GM23248 (cell line): ENCODE measurements at regions not wholly inside any gene's neighbourhood (a gene's known extent, or its start where the extent isn't known, plus 50 kb on each side); places are given as distances from the start of the nearest gene placed in this dataset.
A peak's percentile ranks its signal among the peaks of the same experiment; 100 is the strongest.

ENCODE experiments used
- DNase-seq: peaks from one replicate; pipeline ENCODE4 v3.0.0-alpha.2; 2015
- H2AFZ ChIP-seq: fragments of 200-600 bp; sonication (generic); 2 replicates; pipeline ENCODE4 v1.6.1; 2016; ENCODE audit warnings: antibody characterized with exemption
- H3F3A ChIP-seq: fragments of 200-600 bp; sonication (generic); 2 replicates; pipeline ENCODE4 v1.6.1; 2016; ENCODE audit warnings: mild to moderate bottlenecking, antibody characterized with exemption, mixed run types; ENCODE audit not compliant: insufficient read depth
- H3K27ac ChIP-seq: fragments of 200-600 bp; sonication (generic); 2 replicates; pipeline ENCODE4 v1.5.1; 2016; ENCODE audit warnings: mild to moderate bottlenecking
- H3K27me3 ChIP-seq: fragments of 200-600 bp; sonication (generic); replicated peaks from 2 replicates; pipeline ENCODE4 v1.6.1; 2016; ENCODE audit warnings: mild to moderate bottlenecking; ENCODE audit not compliant: insufficient read depth
- H3K36me3 ChIP-seq: fragments of 200-600 bp; sonication (generic); 2 replicates; pipeline ENCODE4 v1.6.1; 2016; ENCODE audit warnings: low read depth, mild to moderate bottlenecking
- H3K4me1 ChIP-seq: fragments of 200-600 bp; sonication (generic); 2 replicates; pipeline ENCODE4 v1.6.1; 2016; ENCODE audit warnings: mild to moderate bottlenecking; ENCODE audit not compliant: insufficient read depth
- H3K4me2 ChIP-seq: fragments of 200-600 bp; sonication (generic); one replicate; pipeline ENCODE4 v1.6.1; 2016; ENCODE audit warnings: mild to moderate bottlenecking; ENCODE audit not compliant: unreplicated experiment
- H3K4me3 ChIP-seq: fragments of 200-600 bp; sonication (generic); 2 replicates; pipeline ENCODE4 v1.5.1; 2016; ENCODE audit warnings: mild to moderate bottlenecking
- H3K79me2 ChIP-seq: fragments of 200-600 bp; sonication (generic); 2 replicates; pipeline ENCODE4 v1.6.1; 2016; ENCODE audit warnings: mild to moderate bottlenecking; ENCODE audit not compliant: insufficient read depth
- H3K9ac ChIP-seq: fragments of 200-600 bp; sonication (generic); 2 replicates; pipeline ENCODE4 v1.6.1; 2016; ENCODE audit warnings: mild to moderate bottlenecking
- H3K9me2 ChIP-seq: fragments of 200-600 bp; sonication (generic); 2 replicates; pipeline ENCODE4 v1.6.1; 2016; ENCODE audit warnings: mixed run types, mild to moderate bottlenecking, moderate library complexity; ENCODE audit not compliant: insufficient read depth
- H3K9me3 ChIP-seq: fragments of 200-600 bp; sonication (generic); one replicate; pipeline ENCODE4 v1.6.1; 2017; ENCODE audit warnings: low read depth
- H4K20me1 ChIP-seq: fragments of 200-600 bp; sonication (generic); 2 replicates; pipeline ENCODE4 v1.6.0; 2016; ENCODE audit not compliant: insufficient read depth
- EZH2 ChIP-seq: fragments of 200-600 bp; sonication (generic); IDR thresholded peaks from 2 replicates; pipeline ENCODE4 v1.6.1; 2018; ENCODE audit warnings: antibody characterized with exemption, mild to moderate bottlenecking; ENCODE audit not compliant: insufficient read depth, poor library complexity, severe bottlenecking
- EZH2phosphoT487 ChIP-seq: fragments of 200-600 bp; sonication (generic); IDR thresholded peaks from 2 replicates; pipeline ENCODE4 v1.6.1; 2018; ENCODE audit warnings: antibody characterized with exemption, moderate library complexity, mild to moderate bottlenecking, low read depth; ENCODE audit not compliant: insufficient read depth
- WGBS, 2 experiments: methylation state at CpG; one replicate each; pipeline ENCODE4 v1.1.6; 2015 to 2017; ENCODE audit warnings: low lambda C conversion rate in 2 of 2, low coverage in 1 of 2; ENCODE audit errors: missing lambda C conversion rate in 2 of 2; 5-methylcytosine and 5-hydroxymethylcytosine counted together
- in situ Hi-C: fragments of 300-500 bp; cut with MboI; formaldehyde crosslinking; loops from 2 replicates; pipeline ENCODE4 v1.15.0; 2020

DNA sequence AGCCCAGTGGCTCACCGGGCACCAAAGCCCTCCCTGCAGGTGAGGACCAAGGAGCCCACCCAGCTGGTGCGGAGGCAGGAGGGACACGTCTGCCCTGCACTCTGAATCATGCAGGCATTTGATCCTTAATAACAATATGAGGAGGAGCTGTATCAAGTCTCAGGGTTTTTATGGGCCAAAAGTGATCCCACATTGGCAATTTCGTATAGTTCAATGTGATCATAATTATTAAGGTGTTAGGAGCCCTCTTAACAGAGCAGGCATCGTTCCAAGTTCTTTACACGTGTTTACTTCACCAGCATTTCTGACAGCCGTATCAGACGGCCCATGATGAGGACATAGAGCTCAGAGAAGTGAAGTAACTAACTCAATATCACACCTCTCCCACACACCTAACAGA is 91.9 kb upstream of the PRR5 start:
- no peaks in the 10 kb centered on the region for H3K36me3 ChIP-seq
- H3K79me2 ChIP-seq = no peaks in the 10 kb centered on the region
- no peaks in the 10 kb centered on the region for H3K9me3 ChIP-seq
- H2AFZ ChIP-seq = no peak overlapping the region
- TF ChIP-seq EZH2 (no peak), EZH2phosphoT487 (no peak)
- H4K20me1 ChIP-seq = no peaks in the 10 kb centered on the region
- H3K4me1 ChIP-seq = no peaks in the 10 kb centered on the region
- H3K9ac ChIP-seq = no peak overlapping the region
- H3K4me3 ChIP-seq = no peak overlapping the region
- no peaks in the 10 kb centered on the region for H3F3A ChIP-seq
- in situ Hi-C loops = no loop called here
- no peak for DNase-seq
- H3K27me3 ChIP-seq = peaks cover 8% of the 10 kb centered on the region; the same call in 1 of the 2 replicates
- H3K9me2 ChIP-seq = no peaks in the 10 kb centered on the region
- 79 to 81% methylated on average over 8 of the region's 8 CpGs for WGBS, 2 experiments
- H3K27ac ChIP-seq = no peak overlapping the region
- H3K4me2 ChIP-seq = no peak overlapping the region

DNA sequence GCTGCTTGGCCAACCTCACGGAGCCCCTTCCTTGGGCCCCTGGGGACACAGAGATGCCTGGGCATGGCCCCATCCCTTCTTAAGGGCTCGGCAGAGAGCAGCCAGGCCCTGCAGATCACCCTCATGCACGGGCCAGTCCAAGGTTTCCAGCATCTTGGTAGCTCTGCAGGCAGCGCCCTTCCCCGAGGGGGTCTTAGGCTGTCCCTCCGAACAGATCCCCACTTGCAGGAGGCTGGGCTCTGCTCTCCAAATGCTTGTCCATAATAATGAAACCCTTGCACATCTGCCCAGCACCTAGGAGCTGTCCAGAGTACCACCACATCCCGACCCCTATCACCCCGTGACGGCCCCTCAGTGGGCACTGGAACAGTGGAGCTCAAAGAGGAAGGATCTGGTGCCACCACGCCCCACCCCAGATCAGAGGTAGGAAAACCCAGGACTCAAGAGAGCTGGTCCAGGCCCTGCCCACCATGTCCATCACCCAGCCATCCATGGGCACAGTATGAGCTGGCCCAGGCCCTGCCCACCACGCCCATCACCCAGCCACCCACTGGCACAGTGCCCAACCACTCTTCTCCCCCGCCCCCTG is 92.5 kb upstream of the PRR5 start:
- no peaks in the 10 kb centered on the region for H3K9me3 ChIP-seq
- in situ Hi-C loops = no loop called here
- WGBS, 2 experiments = 43 to 45% methylated on average over 8 to 11 of the region's 12 CpGs
- no peak overlapping the region for H3K4me3 ChIP-seq
- H3K27ac ChIP-seq = no peak overlapping the region
- no peaks in the 10 kb centered on the region for H3K4me1 ChIP-seq
- H3K27me3 ChIP-seq = peaks cover 8% of the 10 kb centered on the region; the same call in 1 of the 2 replicates
- H3K36me3 ChIP-seq = no peaks in the 10 kb centered on the region
- no peaks in the 10 kb centered on the region for H4K20me1 ChIP-seq
- H3K4me2 ChIP-seq = no peak overlapping the region
- TF ChIP-seq EZH2 = no peak
- no peak for TF ChIP-seq EZH2phosphoT487
- no peak for DNase-seq
- H3F3A ChIP-seq = no peaks in the 10 kb centered on the region
- H3K9ac ChIP-seq = no peak overlapping the region
- no peak overlapping the region for H2AFZ ChIP-seq
- no peaks in the 10 kb centered on the region for H3K9me2 ChIP-seq
- H3K79me2 ChIP-seq = no peaks in the 10 kb centered on the region

DNA sequence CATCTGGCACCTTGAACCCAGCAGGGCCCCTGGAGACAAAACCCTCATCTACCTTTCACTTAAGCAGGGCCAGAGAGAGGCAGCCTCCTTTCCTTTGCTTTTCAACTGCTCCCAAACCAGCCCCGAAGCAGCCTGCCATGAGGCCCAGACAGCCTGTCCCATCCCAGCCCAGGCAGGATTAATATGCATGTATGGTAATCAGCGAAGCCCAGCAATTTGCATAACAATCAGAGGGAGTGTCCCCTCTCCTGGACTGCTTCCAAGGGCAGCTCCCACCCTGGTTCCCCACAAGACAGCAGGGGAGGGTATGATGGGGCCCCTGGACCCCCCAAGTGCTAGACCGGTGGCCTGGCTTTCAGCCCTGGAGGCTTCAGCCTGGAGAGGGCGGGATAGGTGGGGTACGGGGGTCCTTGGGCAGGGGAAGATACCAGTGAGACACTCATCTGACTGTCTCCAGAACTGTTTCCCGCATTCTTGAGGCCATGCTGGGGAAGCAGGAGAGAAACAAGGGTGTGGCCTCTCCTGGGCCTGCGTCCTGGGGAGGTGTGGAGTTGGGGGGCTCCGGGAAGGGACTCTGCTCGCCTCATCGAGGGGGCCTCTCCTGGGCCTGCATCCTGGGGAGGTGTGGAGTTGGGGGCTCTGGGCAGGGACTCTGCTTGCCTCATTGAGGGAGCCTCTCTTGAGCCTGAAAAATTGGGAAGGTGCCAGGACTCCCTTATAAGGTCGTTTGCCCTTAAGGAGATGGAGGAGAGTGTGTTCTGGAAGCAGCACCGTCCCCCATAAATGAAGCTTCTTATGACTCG is 93.2 kb upstream of the PRR5 start:
- in situ Hi-C loops = no loop called here
- Histone ChIP-seq H4K20me1 (no peaks in the 10 kb centered on the region), H3K36me3 (no peaks in the 10 kb centered on the region), H3K9ac (no peak overlapping the region), H2AFZ (no peak overlapping the region), H3K9me2 (no peaks in the 10 kb centered on the region), H3F3A (no peaks in the 10 kb centered on the region), H3K27ac (no peak overlapping the region), H3K4me2 (no peak overlapping the region), H3K9me3 (no peaks in the 10 kb centered on the region), H3K4me3 (no peak overlapping the region), H3K4me1 (no peaks in the 10 kb centered on the region), H3K27me3 (peaks cover 8% of the 10 kb centered on the region; the same call in 1 of the 2 replicates), H3K79me2 (no peaks in the 10 kb centered on the region)
- TF ChIP-seq EZH2phosphoT487 (no peak), EZH2 (no peak)
- 38 to 41% methylated on average over 12 to 13 of the region's 13 CpGs for WGBS, 2 experiments
- DNase-seq = peak; percentile 16

DNA sequence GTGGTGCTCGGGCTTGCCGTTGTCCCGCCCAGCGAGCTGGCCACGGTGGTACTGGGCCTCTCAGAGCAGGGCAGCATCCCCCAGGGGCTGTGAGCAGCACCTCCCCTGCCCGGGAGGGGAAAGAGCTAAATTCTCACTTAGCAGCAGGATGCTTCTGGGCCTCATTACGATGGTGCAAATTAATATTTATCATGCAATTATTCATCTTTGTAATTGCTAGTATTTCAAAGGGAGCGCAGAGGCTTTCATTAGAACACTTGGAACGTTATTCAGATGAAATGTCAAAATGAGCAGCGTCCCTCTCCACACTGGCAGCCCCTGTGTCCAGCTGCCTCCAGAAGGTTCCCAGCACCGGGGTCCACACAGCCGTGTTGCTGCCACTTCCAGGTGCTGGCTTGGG is 95.9 kb upstream of the PRR5 start:
- in situ Hi-C loops = no loop called here
- Histone ChIP-seq H3K27ac (no peak overlapping the region), H4K20me1 (no peaks in the 10 kb centered on the region), H3K9ac (no peak overlapping the region), H3K4me1 (no peaks in the 10 kb centered on the region), H3K36me3 (no peaks in the 10 kb centered on the region), H3F3A (no peaks in the 10 kb centered on the region), H3K4me3 (no peak overlapping the region), H3K9me2 (no peaks in the 10 kb centered on the region), H3K9me3 (no peaks in the 10 kb centered on the region), H2AFZ (no peak overlapping the region), H3K79me2 (no peaks in the 10 kb centered on the region), H3K27me3 (peaks cover 8% of the 10 kb centered on the region; the same call in 1 of the 2 replicates), H3K4me2 (no peak overlapping the region)
- WGBS, 2 experiments = 60 to 64% methylated on average over 12 of the region's 12 CpGs
- no peak for DNase-seq
- TF ChIP-seq EZH2 = no peak
- no peak for TF ChIP-seq EZH2phosphoT487
